ENCODE measurements at regions not wholly inside any gene's neighbourhood (a gene's known extent, or its start where the extent isn't known, plus 50 kb on each side); places are given as distances from the start of the nearest gene placed in this dataset.

DNA sequence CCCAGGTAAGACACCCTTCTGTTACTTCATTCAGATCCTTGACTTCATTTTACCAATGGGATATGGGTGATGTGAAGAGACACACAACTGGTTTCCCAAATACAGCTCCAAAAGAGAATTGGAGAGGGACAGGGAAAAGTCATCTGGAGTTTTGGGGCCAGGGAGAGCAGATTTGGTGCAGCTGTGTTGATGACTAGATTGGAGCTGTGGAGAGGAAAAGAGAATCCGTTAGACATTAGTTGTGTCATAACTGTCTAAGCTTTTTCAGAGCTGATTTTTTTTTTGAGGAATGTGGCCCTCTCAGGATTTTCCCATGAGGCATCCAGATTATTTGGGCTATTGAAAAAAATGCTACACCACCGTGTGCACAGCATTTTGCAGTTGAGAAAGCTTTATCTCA is 423.4 kb downstream of the DMAC1 start:
- H3K4me3 ChIP-seq (ENCODE audit: low read depth, low read length) = no peak overlapping the region
- TF ChIP-seq, protein P1, sequence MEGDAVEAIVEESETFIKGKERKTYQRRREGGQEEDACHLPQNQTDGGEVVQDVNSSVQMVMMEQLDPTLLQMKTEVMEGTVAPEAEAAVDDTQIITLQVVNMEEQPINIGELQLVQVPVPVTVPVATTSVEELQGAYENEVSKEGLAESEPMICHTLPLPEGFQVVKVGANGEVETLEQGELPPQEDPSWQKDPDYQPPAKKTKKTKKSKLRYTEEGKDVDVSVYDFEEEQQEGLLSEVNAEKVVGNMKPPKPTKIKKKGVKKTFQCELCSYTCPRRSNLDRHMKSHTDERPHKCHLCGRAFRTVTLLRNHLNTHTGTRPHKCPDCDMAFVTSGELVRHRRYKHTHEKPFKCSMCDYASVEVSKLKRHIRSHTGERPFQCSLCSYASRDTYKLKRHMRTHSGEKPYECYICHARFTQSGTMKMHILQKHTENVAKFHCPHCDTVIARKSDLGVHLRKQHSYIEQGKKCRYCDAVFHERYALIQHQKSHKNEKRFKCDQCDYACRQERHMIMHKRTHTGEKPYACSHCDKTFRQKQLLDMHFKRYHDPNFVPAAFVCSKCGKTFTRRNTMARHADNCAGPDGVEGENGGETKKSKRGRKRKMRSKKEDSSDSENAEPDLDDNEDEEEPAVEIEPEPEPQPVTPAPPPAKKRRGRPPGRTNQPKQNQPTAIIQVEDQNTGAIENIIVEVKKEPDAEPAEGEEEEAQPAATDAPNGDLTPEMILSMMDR (IDR thresholded peaks at IDR 0.05; ENCODE audit: low read depth, low read length, missing control alignments) = no peak
- no peak for DNase-seq (ENCODE audit: low read depth)

DNA sequence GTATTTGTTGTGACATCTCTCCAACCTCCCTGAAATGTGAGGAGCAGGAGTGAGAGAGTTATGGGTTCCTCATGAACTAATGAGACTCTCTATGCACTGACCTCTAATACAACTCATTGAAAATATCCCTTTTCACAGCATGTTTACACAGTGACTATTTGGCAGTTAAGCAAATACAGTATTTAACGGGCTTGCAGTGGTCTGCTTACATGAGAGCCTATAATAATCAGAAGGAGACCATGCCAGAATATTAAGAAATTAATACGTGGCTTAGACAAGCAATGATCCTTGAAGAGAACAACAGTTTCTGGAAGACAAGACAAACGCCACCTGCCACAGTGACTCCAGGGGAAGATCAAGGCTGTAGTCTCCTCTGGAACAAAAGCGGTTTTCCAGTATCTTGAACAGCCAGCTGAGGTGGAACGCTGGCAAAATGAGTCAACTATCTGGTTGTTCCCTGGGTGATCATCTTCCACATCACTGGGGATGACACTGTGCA is 424.5 kb downstream of the DMAC1 start:
- no peak for DNase-seq (ENCODE audit: low read depth)
- TF ChIP-seq, protein P1 (IDR thresholded peaks at IDR 0.05; ENCODE audit: low read depth, low read length, missing control alignments) = no peak
- H3K4me3 ChIP-seq (ENCODE audit: low read depth, low read length) = no peak overlapping the region

DNA sequence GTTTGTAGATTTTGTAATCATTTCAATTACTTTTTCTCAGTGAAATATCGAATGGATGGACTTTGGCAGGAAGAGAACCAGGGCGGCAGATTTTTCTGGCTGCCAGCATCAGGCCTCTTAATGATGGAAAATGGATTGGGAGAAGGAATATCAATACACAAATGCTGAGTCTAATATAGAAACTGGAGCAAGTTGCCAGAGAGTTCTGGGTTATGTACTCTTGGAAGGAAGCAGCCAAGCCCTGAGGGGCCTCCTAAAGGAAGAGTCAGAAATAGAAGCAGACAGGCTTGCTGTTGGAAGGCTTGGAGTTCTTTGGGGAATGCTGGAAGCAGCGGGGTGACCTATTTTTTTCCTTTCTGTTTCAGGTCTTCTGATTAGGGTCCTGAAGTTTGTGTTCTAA is 428.6 kb downstream of the DMAC1 start:
- no peak for DNase-seq (ENCODE audit: low read depth)
- TF ChIP-seq, protein P1 (IDR thresholded peaks at IDR 0.05; ENCODE audit: low read depth, low read length, missing control alignments) = no peak
- no peak overlapping the region for H3K4me3 ChIP-seq (ENCODE audit: low read depth, low read length)

DNA sequence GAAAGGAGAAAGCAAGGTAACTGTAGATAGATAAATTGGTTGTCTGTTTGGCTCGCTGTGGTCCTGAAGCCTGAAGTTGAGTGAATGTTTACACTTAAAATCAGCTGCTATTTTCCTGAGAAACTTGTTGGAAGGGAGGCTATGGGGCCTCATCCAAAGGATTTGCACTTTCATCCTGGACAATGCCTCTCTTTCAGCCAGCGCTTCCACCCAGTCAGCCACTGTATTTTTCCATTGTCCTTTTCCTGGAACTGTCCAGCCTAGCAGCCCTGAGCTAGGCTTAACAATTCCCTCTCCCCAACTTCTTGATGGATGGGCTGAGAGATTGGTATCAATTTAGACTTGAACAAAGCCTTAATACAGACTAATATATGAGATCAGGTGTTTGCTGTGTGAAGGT is 429.2 kb downstream of the DMAC1 start:
- H3K4me3 ChIP-seq (ENCODE audit: low read depth, low read length) = no peak overlapping the region
- TF ChIP-seq, protein P1 (IDR thresholded peaks at IDR 0.05; ENCODE audit: low read depth, low read length, missing control alignments) = no peak
- DNase-seq (ENCODE audit: low read depth) = no peak

DNA sequence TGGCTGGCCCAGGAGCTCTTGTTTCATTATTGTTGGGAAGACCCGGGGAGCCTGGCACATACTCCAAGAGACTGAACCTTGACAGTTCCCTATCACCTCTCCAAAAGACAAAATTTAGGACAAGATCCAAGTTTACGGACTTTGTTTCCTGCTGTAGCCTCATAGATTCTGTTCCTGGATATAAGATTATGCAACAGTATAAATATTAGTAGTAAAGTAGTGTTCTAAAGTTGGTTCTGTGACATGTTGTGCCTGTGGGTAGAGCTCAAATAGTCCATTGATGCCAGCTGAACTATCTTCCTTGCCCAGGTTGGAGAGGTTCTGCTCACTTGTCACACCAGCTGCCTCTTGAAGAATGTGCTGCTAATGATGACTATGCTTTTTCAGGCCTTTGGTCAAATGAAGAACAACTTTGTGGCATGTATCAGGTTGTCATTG is 430.2 kb downstream of the DMAC1 start:
- no peak for DNase-seq (ENCODE audit: low read depth)
- no peak overlapping the region for H3K4me3 ChIP-seq (ENCODE audit: low read depth, low read length)
- TF ChIP-seq, protein P1 (IDR thresholded peaks at IDR 0.05; ENCODE audit: low read depth, low read length, missing control alignments) = no peak

DNA sequence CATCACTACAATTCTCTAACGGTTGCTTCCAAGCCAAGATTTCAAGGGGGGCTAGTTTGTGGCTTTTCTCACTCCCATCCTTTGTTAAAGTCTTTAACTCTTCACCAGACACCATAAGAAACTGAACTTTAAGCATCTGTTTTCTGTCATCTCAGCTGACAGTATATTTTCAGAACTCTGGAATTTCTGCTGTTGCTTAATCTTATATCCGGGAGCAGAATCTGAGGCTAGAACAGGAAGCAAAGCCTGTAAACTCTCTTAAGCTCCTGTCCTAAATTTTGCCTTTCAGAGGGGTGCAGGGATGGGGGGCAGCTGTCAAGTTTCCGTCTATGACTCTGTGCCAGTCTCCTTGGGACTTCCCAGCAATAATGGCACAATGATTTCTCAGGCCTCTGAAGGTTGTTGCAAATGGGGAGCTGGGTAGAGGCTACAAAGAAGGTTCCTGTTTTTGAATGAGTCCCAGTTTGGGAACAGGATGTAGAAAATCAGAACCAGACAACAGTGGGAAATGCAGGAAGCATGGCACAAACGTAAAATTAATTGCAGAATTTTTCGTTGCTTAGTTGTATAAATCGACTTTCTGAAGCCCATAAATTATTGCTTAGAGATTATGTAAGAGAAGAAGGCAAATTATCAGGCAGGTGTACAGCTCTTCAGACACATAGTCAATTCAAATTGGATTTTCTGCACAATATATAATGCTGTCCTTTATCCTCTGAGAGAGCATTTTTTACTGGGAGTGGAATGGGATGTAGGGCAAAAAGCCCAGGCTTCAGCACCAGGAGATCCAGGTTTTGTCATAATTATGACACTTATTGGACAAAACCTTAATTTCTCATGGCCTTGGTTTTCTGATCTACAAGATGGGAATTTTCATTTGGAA is 430.9 kb downstream of the DMAC1 start:
- no peak overlapping the region for H3K4me3 ChIP-seq (ENCODE audit: low read depth, low read length)
- TF ChIP-seq, protein P1 (IDR thresholded peaks at IDR 0.05; ENCODE audit: low read depth, low read length, missing control alignments) = no peak
- DNase-seq (ENCODE audit: low read depth) = no peak

Data from GM12864 (cell line).